H4 (cell line): ENCODE measurements at regions not wholly inside any gene's neighbourhood (a gene's known extent, or its start where the extent isn't known, plus 50 kb on each side); places are given as distances from the start of the nearest gene placed in this dataset.

Source experiments
- DNase-seq: peaks from one replicate; pipeline ENCODE4 v3.0.0-alpha.2; 2015; ENCODE audit warnings: low spot score

- DNase-seq = no peak
These were observed 236.9 kb upstream of the RAB6C start for GRCh38 chr2:129742415-129743180.

DNA sequence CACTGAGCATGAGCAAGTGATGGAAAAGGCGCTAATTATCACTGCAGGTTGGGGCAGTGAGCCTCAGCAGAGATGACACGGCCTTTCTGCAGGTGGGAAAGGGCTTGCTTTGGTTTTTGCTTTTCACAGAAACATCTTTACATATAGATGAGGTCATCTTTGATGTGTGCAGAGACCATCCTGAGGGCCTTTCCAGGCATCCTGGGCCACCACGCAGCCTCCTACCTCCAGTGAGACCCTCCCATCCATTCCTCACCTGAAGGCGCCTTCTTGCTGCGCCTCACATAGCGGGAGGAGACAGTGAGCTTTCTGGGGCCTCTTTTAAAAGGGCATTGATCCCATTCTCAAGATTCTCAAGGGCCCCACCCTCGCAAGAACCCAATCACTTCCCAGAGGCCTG lies 235.3 kb upstream of the RAB6C start:
- no peak for DNase-seq

DNA sequence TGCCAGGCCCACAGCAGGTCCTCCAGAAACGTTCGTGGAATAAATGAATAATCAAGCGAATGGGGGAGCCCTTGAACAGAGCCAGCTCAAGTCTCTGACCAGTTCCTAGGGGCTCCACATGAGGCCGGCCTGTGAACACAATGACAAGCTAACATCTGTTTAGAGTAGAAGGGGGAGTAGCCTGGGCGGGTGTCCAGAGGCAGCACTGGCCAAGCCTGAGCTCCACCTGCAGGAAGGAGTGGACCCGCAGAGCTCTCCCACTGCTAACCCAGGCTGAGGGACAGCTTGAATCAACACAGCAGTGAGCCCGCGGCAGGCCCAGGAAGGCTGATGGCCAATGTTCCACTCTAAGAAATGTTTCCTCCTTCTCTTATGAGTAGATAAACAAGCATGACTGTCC lies 234.8 kb upstream of the RAB6C start:
- DNase-seq = no peak

DNA sequence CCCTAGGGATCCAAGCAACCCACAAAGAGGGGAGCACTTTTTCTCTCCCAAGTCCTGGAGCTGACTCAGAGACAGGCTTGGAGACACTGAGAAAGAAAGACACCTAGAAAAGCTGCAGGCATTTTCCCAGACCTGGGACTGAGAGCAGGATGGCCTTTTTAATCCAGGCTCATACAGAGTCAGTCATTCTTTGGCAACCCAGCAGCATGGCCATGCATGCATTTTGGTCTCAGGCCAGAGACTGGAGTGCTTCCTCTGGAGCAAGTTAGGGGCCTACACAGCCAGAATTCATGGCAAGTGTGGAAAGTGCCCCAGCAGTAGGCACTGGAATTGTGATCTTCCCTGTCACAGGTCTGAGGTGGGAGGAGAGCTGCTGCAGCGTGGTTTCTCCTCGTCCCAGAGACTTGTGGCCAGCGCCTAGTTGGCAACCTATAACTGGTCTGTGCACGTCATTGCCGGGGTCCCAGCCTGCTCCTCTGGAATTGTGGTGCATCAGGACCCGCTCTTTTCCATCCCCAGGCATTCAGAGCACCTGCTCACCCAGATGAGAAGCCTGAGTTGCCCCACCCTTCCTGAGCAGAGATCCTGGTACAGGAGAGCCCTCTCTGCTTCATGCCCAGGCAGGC lies 231.9 kb upstream of the RAB6C start:
- no peak for DNase-seq

DNA sequence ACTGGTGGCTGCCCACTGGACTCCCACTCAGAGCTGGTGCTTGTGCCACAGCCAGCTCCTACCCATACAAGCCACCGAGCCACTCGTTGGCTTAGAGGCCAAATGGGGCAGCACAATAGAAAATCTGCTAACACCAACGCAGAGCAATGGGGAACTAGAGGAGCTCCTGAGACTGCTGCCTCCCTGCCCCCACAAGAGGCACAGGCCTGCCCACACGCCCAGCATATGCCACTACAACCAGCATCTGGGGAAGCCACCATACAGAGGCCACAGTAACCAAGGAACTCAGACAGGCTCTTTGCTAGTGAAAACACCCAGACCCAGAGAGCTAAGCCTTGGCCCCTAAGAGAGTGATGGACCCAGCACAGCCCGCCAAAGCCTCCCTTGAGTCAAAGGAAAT lies 231.2 kb upstream of the RAB6C start:
- DNase-seq = no peak

GRCh38 chr2:129748653-129749052 lies 230.8 kb upstream of the RAB6C start:
- no peak for DNase-seq

DNA sequence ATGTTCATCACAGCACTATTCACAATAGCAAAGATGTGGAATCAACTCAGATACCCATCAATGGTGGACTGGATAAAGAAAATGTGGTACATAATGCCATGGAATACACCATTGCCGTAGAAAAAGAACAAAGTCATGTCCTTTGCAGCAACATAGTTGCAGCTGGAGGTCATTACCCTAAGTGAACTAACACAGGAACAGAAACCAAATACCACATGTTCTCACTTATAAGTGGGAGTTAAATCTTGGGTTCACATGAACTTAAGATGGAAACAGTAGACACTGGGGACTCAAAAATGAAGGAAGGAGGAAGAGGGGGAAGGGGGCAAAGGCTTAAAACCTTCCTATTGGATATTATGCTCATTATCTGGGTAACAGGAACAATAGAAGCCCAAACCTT lies 228.1 kb upstream of the RAB6C start:
- DNase-seq = no peak

DNA sequence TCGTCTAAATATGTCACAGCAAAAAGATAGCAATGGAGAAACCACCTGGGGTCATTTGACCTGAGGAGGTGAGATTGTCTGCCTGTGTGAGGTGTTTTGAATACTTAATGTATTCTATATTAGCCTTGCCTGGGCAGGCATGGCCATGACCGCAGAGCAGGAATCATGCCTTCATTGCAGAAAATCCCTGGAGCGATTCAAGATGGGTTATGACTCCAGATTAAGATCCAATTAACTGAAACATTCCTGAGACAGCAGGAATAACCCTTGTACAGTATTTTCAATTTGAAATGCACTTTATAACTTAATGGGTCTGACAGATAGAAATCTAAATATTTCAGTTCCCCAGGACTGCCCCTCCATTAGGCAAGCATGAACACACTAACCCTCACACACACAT lies 227.3 kb upstream of the RAB6C start:
- DNase-seq = no peak

- DNase-seq = no peak
These were observed 226.8 kb upstream of the RAB6C start for GRCh38 chr2:129752686-129753085.

DNA sequence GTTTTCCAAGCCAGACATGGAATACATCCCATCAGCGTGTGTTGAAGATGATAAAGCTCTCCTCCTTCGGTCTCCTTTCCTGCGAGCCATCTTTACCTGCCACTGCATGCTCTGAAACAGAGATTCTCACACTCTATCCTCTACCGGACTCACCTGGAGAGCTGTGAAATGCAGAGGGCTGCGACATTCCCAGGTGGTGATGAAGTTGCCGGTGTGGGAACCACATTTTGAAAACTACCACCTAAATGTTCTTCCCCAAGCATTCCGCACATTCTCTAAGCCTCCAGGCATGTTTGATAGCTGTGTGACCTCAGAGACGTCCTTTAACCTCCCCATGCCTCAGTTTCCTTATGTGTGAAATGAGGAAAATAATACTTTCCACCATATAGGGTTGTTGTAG lies 226.2 kb upstream of the RAB6C start:
- DNase-seq = no peak

- DNase-seq = no peak
These were observed 225.0 kb upstream of the RAB6C start for GRCh38 chr2:129754421-129754820.

GRCh38 chr2:129754831-129755230 lies 224.6 kb upstream of the RAB6C start:
- DNase-seq = no peak

GRCh38 chr2:129755786-129756185 lies 223.7 kb upstream of the RAB6C start:
- no peak for DNase-seq

GRCh38 chr2:129756276-129756675 lies 223.2 kb upstream of the RAB6C start:
- no peak for DNase-seq

GRCh38 chr2:129757366-129757914 lies 222.0 kb upstream of the RAB6C start:
- DNase-seq = no peak

DNA sequence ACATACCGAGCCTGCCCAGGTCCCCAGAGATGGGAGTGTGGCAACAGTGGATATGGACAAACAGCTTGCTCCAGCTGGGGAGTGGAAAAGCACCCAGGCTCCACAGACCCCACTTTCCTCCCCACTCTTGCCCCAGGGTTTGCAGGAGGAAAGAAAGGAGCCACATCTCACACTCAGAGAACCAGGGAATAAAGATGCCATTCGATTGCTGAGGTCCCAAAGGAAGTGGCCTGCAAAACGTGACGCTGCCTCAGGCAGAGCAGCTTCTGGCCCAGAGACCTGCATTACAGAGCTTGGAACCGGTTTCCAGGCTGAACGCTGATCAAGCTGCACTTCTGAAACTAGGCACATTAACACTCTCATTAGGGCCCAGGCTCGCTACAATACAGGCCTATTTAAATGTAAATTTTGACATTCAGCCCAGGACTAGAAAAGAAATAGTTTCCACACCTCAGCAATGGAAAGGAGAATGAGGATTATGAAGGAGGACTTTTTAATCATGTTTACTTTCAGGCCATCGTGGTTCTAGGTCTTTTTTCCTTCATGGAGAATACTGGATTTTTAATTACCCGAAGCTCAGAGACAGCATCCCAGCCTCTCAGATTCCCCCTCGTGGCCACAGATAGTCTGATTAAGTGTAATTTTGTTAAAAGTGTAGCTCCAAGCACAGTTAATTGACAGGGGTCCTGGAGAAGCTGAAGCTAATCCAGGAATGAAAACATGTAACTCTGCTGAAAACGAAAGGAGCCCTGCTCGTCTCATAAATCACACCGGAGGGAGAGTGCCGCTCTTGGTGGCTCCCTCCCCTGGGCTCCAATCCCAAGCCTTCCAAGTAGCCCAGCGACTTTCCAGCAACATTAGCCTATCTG lies 221.3 kb upstream of the RAB6C start:
- DNase-seq = no peak

GRCh38 chr2:129758784-129759471 lies 220.5 kb upstream of the RAB6C start:
- no peak for DNase-seq

DNA sequence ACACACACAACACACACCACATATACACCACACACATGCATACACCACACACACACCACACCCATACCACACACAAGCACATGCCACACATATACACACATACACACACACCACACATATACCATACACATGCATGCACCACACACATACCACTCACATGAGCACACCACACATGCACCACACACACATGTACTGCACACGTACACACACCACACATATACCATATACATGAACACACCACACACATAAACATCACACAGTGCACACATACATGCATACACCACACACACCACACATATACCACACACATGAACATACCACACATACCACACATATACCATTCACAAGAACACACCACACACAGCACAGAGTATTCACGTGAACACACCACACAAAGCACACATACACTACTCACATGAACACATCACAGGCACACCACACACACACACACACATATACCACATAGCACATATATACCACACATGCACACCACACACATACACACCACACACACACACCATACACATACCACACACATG lies 219.9 kb upstream of the RAB6C start:
- no peak for DNase-seq

DNA sequence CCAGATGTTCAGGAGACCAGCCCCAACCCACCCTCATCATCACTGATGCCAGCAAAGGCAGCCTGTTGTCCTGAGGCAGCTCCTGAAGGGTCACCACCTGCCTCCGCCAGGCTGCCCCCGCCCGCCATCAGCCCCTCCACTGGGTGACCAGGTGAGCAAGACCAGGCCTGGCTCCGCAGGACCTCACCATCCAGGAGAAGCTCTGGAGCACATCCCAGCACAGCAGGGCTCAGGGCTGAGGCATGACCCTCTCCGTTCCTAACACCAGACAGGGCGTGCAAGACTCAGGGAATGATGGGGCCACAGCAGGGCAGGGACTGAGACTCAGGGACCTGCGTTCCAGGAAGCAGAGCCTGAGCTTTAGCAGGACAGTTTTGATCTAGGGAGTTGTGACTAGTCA lies 218.8 kb upstream of the RAB6C start:
- DNase-seq = no peak

DNA sequence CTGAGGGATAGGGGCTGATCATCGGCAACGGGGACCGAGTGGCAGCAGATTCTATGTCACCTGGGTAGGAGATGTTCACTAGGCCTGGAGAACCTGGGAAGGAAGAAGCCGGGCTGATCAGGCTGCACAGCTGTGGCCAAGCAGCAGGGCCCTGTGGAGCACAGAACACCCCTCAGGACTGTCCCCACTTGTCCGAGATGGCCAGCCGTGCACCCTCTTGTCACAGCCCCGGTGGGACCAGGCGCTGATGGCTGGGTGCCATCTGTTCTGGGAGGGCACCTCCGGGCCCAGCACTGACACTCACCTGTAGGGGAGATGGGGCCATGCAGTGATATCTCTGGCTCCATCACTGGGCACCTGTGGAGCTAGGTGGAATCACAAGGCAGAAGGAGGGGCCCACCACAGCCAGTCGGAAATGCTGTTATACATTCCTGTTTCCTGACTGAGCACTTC lies 217.9 kb upstream of the RAB6C start:
- no peak for DNase-seq

- no peak for DNase-seq
These were observed 216.9 kb upstream of the RAB6C start for GRCh38 chr2:129762386-129763189.
